ENCODE measurements at regions not wholly inside any gene's neighbourhood (a gene's known extent, or its start where the extent isn't known, plus 50 kb on each side); places are given as distances from the start of the nearest gene placed in this dataset.

DNA sequence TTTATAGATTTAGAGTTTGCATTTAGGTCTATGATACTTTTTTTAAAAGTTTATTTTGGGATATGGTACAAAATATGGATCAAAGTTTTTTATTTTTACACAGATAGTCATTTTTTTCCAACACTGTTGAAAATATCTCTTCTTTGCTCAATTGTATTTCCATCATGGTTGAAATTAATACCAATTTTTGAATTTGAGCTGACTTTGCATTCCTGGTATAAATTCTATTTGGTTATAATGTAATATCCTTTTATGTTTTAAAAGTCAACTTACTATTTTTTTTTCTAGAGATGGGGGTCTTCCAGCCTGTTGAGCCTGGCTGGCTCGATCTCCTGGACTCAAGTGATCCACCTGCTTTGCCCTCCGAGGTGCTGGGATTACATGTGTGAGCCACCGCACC is 620.1 kb downstream of the OLFM4 start:
- H3K4me3 ChIP-seq (ENCODE audit: low read depth, poor library complexity, severe bottlenecking), result no peak overlapping the region
- intact Hi-C loops (cut with DNase I; ENCODE audit: low total_unique reads), result no loop called here
- TF ChIP-seq POLR2A (IDR thresholded peaks at IDR 0.05) (no peak), CTCF (IDR thresholded peaks at IDR 0.05) (no peak)
- 86% methylated on average over 3 of the region's 3 CpGs for WGBS, 2 donors
- DNase-seq (ENCODE audit: low spot score in 2 of 2), result no peak

DNA sequence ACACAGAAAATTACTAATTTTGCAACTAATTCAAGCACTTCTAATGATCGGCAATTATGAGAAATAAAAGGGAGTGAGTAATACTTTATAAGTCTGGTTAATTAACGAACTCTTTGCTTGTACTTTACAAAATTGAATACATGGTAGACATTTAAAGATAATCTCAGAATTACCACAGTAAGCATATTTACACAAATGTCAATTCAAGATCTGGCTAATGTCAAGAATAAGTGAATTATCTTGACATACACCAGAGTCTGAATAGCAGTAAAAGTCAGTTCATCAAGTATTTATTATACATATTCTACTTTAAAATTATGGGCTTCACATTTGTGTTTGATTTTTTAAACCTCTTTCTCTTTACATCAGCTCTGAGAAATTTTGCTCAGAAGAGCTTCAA is 643.4 kb downstream of the OLFM4 start:
- no peak for DNase-seq (ENCODE audit: low spot score in 2 of 2)
- no peak for TF ChIP-seq CTCF (IDR thresholded peaks at IDR 0.05)
- TF ChIP-seq POLR2A (IDR thresholded peaks at IDR 0.05), result no peak
- H3K4me3 ChIP-seq (ENCODE audit: low read depth, poor library complexity, severe bottlenecking), result no peak overlapping the region
- WGBS, 2 donors, result 81 to 88% methylated on average over 2 of the region's 2 CpGs
- intact Hi-C loops (cut with DNase I; ENCODE audit: low total_unique reads), result no loop called here

DNA sequence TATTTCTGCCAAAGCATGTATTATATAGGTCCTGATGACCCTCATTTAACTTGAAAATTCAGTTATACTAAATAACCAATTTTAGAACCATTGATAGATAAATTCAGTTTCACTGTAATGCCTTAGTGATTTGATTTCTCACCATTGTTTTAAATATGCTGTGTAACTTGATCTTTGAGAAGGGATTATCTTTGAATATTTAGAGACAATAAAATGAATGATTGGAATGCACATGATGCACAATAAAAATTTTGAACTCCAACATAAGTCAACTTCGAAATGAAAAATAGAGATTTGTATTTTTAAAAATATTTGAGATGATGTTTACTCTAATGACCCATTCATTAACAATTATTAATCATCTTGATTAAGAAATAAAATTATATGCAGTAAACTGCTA is 654.5 kb downstream of the OLFM4 start:
- no peak overlapping the region for H3K4me3 ChIP-seq (ENCODE audit: low read depth, poor library complexity, severe bottlenecking)
- intact Hi-C loops (cut with DNase I; ENCODE audit: low total_unique reads), result no loop called here
- DNase-seq (ENCODE audit: low spot score in 2 of 2), result no peak
- WGBS, 2 donors, result 70 to 71% methylated on average over 1 of the region's 1 CpG
- TF ChIP-seq CTCF (IDR thresholded peaks at IDR 0.05) (no peak), POLR2A (IDR thresholded peaks at IDR 0.05) (no peak)

DNA sequence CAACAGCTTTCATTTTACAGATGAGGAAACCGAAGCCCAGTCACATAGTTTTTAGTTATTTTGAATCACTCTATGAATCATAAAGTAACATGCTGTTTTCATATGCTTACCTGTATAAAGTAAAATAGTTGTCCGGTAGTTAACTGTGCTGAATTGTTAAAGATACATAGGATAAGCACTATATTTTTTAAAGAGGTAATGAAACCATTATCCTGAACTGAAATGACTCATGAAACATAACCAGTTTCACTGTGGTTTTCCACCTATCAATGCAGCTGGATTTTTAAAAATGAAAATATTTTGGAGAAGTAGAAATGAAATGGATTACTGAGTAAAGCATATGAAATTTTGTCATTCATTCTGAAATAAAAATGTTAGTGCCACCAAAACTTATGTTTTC is 655.0 kb downstream of the OLFM4 start:
- WGBS, 2 donors, result 85 to 89% methylated on average over 2 of the region's 2 CpGs
- TF ChIP-seq POLR2A (IDR thresholded peaks at IDR 0.05) (no peak), CTCF (IDR thresholded peaks at IDR 0.05) (no peak)
- intact Hi-C loops (cut with DNase I; ENCODE audit: low total_unique reads), result no loop called here
- no peak for DNase-seq (ENCODE audit: low spot score in 2 of 2)
- H3K4me3 ChIP-seq (ENCODE audit: low read depth, poor library complexity, severe bottlenecking), result no peak overlapping the region

DNA sequence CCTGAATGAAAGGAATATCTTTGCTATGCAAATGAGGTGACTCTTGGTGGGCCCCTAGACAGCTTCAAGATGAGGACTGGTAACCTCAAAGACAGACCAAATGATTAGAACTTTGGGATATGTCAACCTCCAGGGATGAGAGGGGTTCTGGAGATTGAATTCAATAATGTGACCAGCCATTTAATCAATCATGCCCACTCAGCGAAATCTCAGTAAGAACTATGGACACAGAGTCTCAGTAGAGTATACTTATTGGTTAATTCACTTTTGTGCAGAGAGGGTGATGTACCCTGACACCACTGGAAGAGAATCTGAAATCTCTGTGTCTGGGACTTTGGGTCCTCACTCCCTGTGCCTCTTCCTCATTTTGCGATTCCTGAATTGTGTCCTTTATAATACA is 662.8 kb downstream of the OLFM4 start:
- no peak overlapping the region for H3K4me3 ChIP-seq (ENCODE audit: low read depth, poor library complexity, severe bottlenecking)
- DNase-seq (ENCODE audit: low spot score in 2 of 2), result no peak
- 85 to 96% methylated on average over 2 of the region's 2 CpGs for WGBS, 2 donors
- TF ChIP-seq POLR2A (IDR thresholded peaks at IDR 0.05), result no peak
- no peak for TF ChIP-seq CTCF (IDR thresholded peaks at IDR 0.05)
- intact Hi-C loops (cut with DNase I; ENCODE audit: low total_unique reads), result no loop called here

GRCh38 chr13:53694814-53695532 is 666.4 kb downstream of the OLFM4 start:
- no peak for TF ChIP-seq CTCF (IDR thresholded peaks at IDR 0.05)
- no peak for TF ChIP-seq POLR2A (IDR thresholded peaks at IDR 0.05)
- no peak overlapping the region for H3K4me3 ChIP-seq (ENCODE audit: low read depth, poor library complexity, severe bottlenecking)
- 28 to 34% methylated on average over 2 of the region's 2 CpGs for WGBS, 2 donors
- intact Hi-C loops (cut with DNase I; ENCODE audit: low total_unique reads), result no loop called here
- no peak for DNase-seq (ENCODE audit: low spot score in 2 of 2)
